SK-N-SH treated with all-trans-retinoic acid at 6 μM for 48 hours (cell line): ENCODE measurements at regions not wholly inside any gene's neighbourhood (a gene's known extent, or its start where the extent isn't known, plus 50 kb on each side); places are given as distances from the start of the nearest gene placed in this dataset.

Experiments
- ATAC-seq: fragments of 200-7000 bp; cut with Tn5 transposase; 3 replicates; pipeline ENCODE4 v1.9.1; 2020; ENCODE audit warnings: mild to moderate bottlenecking, moderate library complexity
- BACH2 ChIP-seq: fragments of 250-450 bp; sonication (Bioruptor Pico); IDR thresholded peaks from 2 replicates; pipeline ENCODE4 v1.9.0; 2021; ENCODE audit warnings: mild to moderate bottlenecking, borderline replicate concordance
- CREB5 ChIP-seq: fragments of 250-450 bp; sonication (Bioruptor Pico); IDR thresholded peaks from 2 replicates; pipeline ENCODE4 v1.5.1; 2020; ENCODE audit warnings: low read depth, mild to moderate bottlenecking, moderate library complexity
- CSDC2 ChIP-seq: fragments of 250-450 bp; sonication (Bioruptor Pico); IDR thresholded peaks from 2 replicates; pipeline ENCODE4 v1.5.0; 2020; ENCODE audit warnings: mild to moderate bottlenecking, moderate library complexity
- ESRRG ChIP-seq: fragments of 250-450 bp; sonication (Bioruptor Pico); IDR thresholded peaks from 2 replicates; pipeline ENCODE4 v1.6.1; 2021; ENCODE audit warnings: mild to moderate bottlenecking
- GLIS3 ChIP-seq: fragments of 250-450 bp; sonication (Bioruptor Pico); IDR thresholded peaks from 2 replicates; pipeline ENCODE4 v1.5.0; 2020; ENCODE audit warnings: mild to moderate bottlenecking, moderate library complexity
- ISL1 ChIP-seq: fragments of 250-450 bp; sonication (Bioruptor Pico); IDR thresholded peaks from 2 replicates; pipeline ENCODE4 v2.1.2; 2022; ENCODE audit warnings: mild to moderate bottlenecking, moderate library complexity
- OSR1 ChIP-seq: fragments of 250-450 bp; sonication (Bioruptor Pico); IDR thresholded peaks from 2 replicates; pipeline ENCODE4 v1.8.0; 2022; ENCODE audit warnings: moderate library complexity, mild to moderate bottlenecking, inconsistent platforms
- PPARA ChIP-seq: fragments of 250-450 bp; sonication (Bioruptor Pico); IDR thresholded peaks from 2 replicates; pipeline ENCODE4 v1.5.0; 2020; ENCODE audit warnings: mild to moderate bottlenecking, borderline replicate concordance
- RARB ChIP-seq: fragments of 250-450 bp; sonication (Bioruptor Pico); IDR thresholded peaks from 2 replicates; pipeline ENCODE4 v1.8.0; 2021; ENCODE audit warnings: mild to moderate bottlenecking, moderate library complexity
- TOX ChIP-seq: fragments of 250-450 bp; sonication (Bioruptor Pico); IDR thresholded peaks from 2 replicates; pipeline ENCODE4 v1.8.0; 2021; ENCODE audit warnings: mild to moderate bottlenecking, moderate library complexity, borderline replicate concordance
- ZC3H10 ChIP-seq: fragments of 250-450 bp; sonication (Bioruptor Pico); IDR thresholded peaks from 2 replicates; pipeline ENCODE4 v1.5.1; 2021; ENCODE audit warnings: mild to moderate bottlenecking, moderate library complexity
- ZFP3 ChIP-seq: fragments of 250-450 bp; sonication (Bioruptor Pico); IDR thresholded peaks from 2 replicates; pipeline ENCODE4 v1.5.0; 2020; ENCODE audit warnings: mild to moderate bottlenecking, moderate library complexity
- ZFP30 ChIP-seq: fragments of 450-650 bp; formaldehyde crosslinking; IDR thresholded peaks from 2 replicates; pipeline ENCODE4 v1.5.0; 2022; ENCODE audit warnings: mild to moderate bottlenecking, moderate library complexity
- ZNF70 ChIP-seq: fragments of 450-650 bp; formaldehyde crosslinking; IDR thresholded peaks from 2 replicates; pipeline ENCODE4 v1.5.0; 2020; ENCODE audit warnings: mild to moderate bottlenecking, moderate library complexity
- ZNF8 ChIP-seq: fragments of 450-650 bp; formaldehyde crosslinking; IDR thresholded peaks from 2 replicates; pipeline ENCODE4 v1.5.0; 2020; ENCODE audit warnings: mild to moderate bottlenecking, moderate library complexity
- TF ChIP-seq, protein P1 (sequence below): fragments of 250-450 bp; sonication (Bioruptor Pico); IDR thresholded peaks from 2 replicates; pipeline ENCODE4 v1.5.1; 2021; ENCODE audit warnings: mild to moderate bottlenecking, moderate library complexity
- TF ChIP-seq, protein P2 (sequence below): fragments of 250-450 bp; sonication (Bioruptor Pico); IDR thresholded peaks from 2 replicates; pipeline ENCODE4 v1.5.0; 2020; ENCODE audit warnings: mild to moderate bottlenecking, moderate library complexity
- TF ChIP-seq, protein P3 (sequence below): fragments of 250-450 bp; sonication (Bioruptor Pico); IDR thresholded peaks from 2 replicates; pipeline ENCODE4 v1.8.0; 2020; ENCODE audit warnings: mild to moderate bottlenecking, moderate library complexity, borderline replicate concordance

DNA sequence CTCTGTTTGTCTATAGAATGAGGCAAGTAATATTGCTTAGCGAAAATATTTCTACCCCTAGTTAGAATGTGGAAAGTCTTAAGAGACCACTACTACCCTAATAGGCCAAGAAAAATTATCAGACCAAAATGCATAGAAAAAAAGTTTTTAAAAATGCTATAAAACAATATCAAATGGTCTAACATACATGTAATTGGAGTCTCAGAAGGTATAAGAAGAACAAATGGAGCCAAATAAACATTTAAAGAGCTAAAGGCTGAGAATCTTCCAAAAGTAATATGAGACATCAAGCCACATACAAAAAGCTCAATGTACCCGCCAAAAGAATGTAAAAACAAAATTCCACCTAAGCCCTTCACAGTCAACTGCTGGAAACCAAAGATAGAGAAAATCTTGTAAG is 133.5 kb upstream of the GADL1 start:
- TF ChIP-seq ZNF70 (CRISPR knock-in tag) (no peak), BACH2 (CRISPR knock-in tag) (no peak), ZC3H10 (CRISPR knock-in tag) (no peak), TOX (CRISPR knock-in tag) (no peak), CREB5 (CRISPR knock-in tag) (no peak), ZFP3 (CRISPR knock-in tag) (no peak), ISL1 (CRISPR knock-in tag) (no peak), RARB (CRISPR knock-in tag) (no peak)
- TF ChIP-seq, protein P1, sequence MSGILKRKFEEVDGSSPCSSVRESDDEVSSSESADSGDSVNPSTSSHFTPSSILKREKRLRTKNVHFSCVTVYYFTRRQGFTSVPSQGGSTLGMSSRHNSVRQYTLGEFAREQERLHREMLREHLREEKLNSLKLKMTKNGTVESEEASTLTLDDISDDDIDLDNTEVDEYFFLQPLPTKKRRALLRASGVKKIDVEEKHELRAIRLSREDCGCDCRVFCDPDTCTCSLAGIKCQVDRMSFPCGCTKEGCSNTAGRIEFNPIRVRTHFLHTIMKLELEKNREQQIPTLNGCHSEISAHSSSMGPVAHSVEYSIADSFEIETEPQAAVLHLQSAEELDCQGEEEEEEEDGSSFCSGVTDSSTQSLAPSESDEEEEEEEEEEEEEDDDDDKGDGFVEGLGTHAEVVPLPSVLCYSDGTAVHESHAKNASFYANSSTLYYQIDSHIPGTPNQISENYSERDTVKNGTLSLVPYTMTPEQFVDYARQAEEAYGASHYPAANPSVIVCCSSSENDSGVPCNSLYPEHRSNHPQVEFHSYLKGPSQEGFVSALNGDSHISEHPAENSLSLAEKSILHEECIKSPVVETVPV (CRISPR knock-in tag) = no peak
- TF ChIP-seq, protein P2, sequence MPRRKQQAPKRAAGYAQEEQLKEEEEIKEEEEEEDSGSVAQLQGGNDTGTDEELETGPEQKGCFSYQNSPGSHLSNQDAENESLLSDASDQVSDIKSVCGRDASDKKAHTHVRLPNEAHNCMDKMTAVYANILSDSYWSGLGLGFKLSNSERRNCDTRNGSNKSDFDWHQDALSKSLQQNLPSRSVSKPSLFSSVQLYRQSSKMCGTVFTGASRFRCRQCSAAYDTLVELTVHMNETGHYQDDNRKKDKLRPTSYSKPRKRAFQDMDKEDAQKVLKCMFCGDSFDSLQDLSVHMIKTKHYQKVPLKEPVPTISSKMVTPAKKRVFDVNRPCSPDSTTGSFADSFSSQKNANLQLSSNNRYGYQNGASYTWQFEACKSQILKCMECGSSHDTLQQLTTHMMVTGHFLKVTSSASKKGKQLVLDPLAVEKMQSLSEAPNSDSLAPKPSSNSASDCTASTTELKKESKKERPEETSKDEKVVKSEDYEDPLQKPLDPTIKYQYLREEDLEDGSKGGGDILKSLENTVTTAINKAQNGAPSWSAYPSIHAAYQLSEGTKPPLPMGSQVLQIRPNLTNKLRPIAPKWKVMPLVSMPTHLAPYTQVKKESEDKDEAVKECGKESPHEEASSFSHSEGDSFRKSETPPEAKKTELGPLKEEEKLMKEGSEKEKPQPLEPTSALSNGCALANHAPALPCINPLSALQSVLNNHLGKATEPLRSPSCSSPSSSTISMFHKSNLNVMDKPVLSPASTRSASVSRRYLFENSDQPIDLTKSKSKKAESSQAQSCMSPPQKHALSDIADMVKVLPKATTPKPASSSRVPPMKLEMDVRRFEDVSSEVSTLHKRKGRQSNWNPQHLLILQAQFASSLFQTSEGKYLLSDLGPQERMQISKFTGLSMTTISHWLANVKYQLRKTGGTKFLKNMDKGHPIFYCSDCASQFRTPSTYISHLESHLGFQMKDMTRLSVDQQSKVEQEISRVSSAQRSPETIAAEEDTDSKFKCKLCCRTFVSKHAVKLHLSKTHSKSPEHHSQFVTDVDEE (CRISPR knock-in tag) = no peak
- TF ChIP-seq, protein P3, sequence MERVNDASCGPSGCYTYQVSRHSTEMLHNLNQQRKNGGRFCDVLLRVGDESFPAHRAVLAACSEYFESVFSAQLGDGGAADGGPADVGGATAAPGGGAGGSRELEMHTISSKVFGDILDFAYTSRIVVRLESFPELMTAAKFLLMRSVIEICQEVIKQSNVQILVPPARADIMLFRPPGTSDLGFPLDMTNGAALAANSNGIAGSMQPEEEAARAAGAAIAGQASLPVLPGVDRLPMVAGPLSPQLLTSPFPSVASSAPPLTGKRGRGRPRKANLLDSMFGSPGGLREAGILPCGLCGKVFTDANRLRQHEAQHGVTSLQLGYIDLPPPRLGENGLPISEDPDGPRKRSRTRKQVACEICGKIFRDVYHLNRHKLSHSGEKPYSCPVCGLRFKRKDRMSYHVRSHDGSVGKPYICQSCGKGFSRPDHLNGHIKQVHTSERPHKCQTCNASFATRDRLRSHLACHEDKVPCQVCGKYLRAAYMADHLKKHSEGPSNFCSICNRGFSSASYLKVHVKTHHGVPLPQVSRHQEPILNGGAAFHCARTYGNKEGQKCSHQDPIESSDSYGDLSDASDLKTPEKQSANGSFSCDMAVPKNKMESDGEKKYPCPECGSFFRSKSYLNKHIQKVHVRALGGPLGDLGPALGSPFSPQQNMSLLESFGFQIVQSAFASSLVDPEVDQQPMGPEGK (CRISPR knock-in tag) = no peak
- no peak for ATAC-seq

GRCh38 chr3:31028766-31029165 is 134.3 kb upstream of the GADL1 start:
- ATAC-seq = no peak
- TF ChIP-seq, protein P2 (CRISPR knock-in tag) = no peak
- TF ChIP-seq ZC3H10 (CRISPR knock-in tag) (no peak), ZFP30 (no peak), ZNF8 (CRISPR knock-in tag) (no peak), BACH2 (CRISPR knock-in tag) (no peak), PPARA (CRISPR knock-in tag) (no peak), OSR1 (CRISPR knock-in tag) (no peak), TOX (CRISPR knock-in tag) (no peak), GLIS3 (CRISPR knock-in tag) (no peak), ESRRG (no peak), CREB5 (CRISPR knock-in tag) (no peak), ZFP3 (CRISPR knock-in tag) (no peak), CSDC2 (CRISPR knock-in tag) (no peak)

- no peak for ATAC-seq
Measured at GRCh38 chr3:31029706-31030105, 135.2 kb upstream of the GADL1 start.

More at GRCh38 chr3:31029706-31030105, 135.2 kb upstream of the GADL1 start:
- TF ChIP-seq ZNF70 (CRISPR knock-in tag) = no peak
- TF ChIP-seq, all 23 proteins: peak for 0
